GM18499 (cell line): ENCODE measurements at regions not wholly inside any gene's neighbourhood (a gene's known extent, or its start where the extent isn't known, plus 50 kb on each side); places are given as distances from the start of the nearest gene placed in this dataset.

Experiments
- ATAC-seq: cut with Tn5 transposase; IDR thresholded peaks from one replicate; pipeline ENCODE4 v1.9.1; 2021; ENCODE audit warnings: moderate number of reproducible peaks; ENCODE audit not compliant: insufficient read depth, unreplicated experiment

GRCh38 chr2:56508662-56509061, 324.9 kb downstream of the CCDC85A start:
- no peak for ATAC-seq

GRCh38 chr2:56510610-56511009, 326.8 kb downstream of the CCDC85A start:
- ATAC-seq: no peak

- no peak for ATAC-seq
Measured at GRCh38 chr2:56515399-56515798, 331.6 kb downstream of the CCDC85A start.

GRCh38 chr2:56519806-56520205, 336.0 kb downstream of the CCDC85A start:
- ATAC-seq: no peak

GRCh38 chr2:56522605-56523089, 338.9 kb downstream of the CCDC85A start:
- no peak for ATAC-seq

- ATAC-seq: no peak
Measured at GRCh38 chr2:56523816-56524215, 340.0 kb downstream of the CCDC85A start.

GRCh38 chr2:56531668-56532420, 348.1 kb downstream of the CCDC85A start:
- no peak for ATAC-seq

GRCh38 chr2:56534321-56534720, 350.5 kb downstream of the CCDC85A start:
- ATAC-seq: no peak

- ATAC-seq: no peak
Measured at GRCh38 chr2:56537756-56538155, 354.0 kb downstream of the CCDC85A start.

GRCh38 chr2:56539618-56540017, 355.8 kb downstream of the CCDC85A start:
- ATAC-seq: no peak

- no peak for ATAC-seq
Measured at GRCh38 chr2:56540467-56540866, 356.7 kb downstream of the CCDC85A start.

GRCh38 chr2:56540916-56541315, 357.1 kb downstream of the CCDC85A start:
- no peak for ATAC-seq

GRCh38 chr2:56542213-56542612, 358.4 kb downstream of the CCDC85A start:
- no peak for ATAC-seq

- ATAC-seq: no peak
Measured at GRCh38 chr2:56565143-56565542, 381.4 kb downstream of the CCDC85A start.

- no peak for ATAC-seq
Measured at GRCh38 chr2:56571074-56571473, 387.3 kb downstream of the CCDC85A start.

GRCh38 chr2:56576001-56576400, 392.2 kb downstream of the CCDC85A start:
- no peak for ATAC-seq

GRCh38 chr2:56580242-56580641, 396.5 kb downstream of the CCDC85A start:
- ATAC-seq: no peak

GRCh38 chr2:56582570-56582969, 398.8 kb downstream of the CCDC85A start:
- no peak for ATAC-seq

GRCh38 chr2:56583796-56584315, 400.1 kb downstream of the CCDC85A start:
- no peak for ATAC-seq

- ATAC-seq: no peak
Measured at GRCh38 chr2:56587456-56587855, 403.7 kb downstream of the CCDC85A start.

- no peak for ATAC-seq
Measured at GRCh38 chr2:56589194-56589593, 405.4 kb downstream of the CCDC85A start.

GRCh38 chr2:56589835-56590234, 406.0 kb downstream of the CCDC85A start:
- ATAC-seq: no peak
